HG03469 (cell line): ENCODE measurements at regions not wholly inside any gene's neighbourhood (a gene's known extent, or its start where the extent isn't known, plus 50 kb on each side); places are given as distances from the start of the nearest gene placed in this dataset.
"Not testable (repeated sequence)": the region's sequence is repeated elsewhere in the genome, so short reads cannot be mapped to it uniquely, and the experiment has no call there.

Experiments used
- ATAC-seq: cut with Tn5 transposase; IDR thresholded peaks from one replicate; pipeline ENCODE4 v1.9.1; 2021; ENCODE audit warnings: mild to moderate bottlenecking, moderate library complexity, moderate number of reproducible peaks; ENCODE audit not compliant: unreplicated experiment

- no peak for ATAC-seq
Measured at GRCh38 chr9:95684516-95684915, 167.7 kb upstream of the PTCH1 start.

DNA sequence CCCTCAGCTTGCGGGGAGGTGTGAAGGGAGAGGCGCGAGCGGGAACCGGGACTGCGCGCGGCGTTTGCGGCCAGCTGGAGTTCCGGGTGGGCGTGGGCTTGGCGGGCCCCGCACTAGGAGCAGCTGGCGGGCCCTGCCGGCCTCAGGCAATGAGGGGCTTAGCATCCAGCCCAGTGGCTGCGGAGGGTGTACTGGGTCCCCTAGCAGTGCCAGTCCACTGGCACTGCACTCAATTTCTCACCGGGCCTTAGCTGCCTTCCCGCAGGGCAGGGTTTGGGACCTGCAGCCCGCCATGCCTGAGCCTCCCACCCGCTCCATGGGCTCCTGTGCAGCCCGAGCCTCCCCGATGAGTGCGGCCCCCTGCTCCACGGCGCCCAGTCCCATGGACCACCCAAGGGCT, 163.5 kb upstream of the PTCH1 start:
- ATAC-seq = not testable (repeated sequence)

- no peak for ATAC-seq
Measured at GRCh38 chr9:95679874-95680273, 163.1 kb upstream of the PTCH1 start.

DNA sequence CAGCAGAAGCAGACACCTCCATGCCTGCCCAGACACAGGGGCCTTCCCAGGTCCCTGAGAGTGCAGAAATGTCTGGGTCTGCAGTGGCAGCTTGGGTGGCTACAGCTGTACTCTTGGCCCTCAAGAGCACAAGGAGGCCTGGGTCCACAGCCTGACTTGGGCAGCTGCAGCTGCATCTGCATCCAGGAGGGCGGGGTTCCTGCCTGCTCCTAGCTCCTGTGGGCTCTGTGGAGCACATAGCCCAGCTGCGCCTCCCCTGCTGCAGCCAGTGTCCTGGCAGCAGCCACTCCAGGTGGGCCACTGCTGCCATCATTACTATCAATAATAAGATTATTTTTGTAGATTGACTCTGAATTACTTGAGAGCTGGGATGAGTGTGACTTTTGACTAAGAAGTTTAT, 162.0 kb upstream of the PTCH1 start:
- ATAC-seq = no peak

DNA sequence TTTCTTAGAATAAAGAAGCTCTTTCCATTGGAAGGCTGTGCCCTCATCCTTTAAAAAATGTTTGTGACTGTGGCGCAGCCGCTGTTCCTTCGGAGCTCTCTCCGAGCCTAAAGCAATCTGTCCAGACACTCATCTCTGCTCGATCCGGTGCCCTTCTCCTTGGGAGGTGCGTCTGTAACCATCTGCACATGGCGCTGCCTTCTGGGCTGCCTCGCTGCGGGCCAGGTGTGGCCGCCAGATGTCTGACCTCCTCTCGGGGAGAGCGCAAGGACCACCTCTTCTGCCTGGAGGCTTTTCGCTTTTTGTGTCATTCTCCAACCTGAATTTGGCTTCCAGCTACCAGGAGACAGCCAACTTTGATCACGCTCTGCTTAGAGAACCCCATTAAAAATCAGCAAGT, 153.4 kb upstream of the PTCH1 start:
- ATAC-seq = no peak

DNA sequence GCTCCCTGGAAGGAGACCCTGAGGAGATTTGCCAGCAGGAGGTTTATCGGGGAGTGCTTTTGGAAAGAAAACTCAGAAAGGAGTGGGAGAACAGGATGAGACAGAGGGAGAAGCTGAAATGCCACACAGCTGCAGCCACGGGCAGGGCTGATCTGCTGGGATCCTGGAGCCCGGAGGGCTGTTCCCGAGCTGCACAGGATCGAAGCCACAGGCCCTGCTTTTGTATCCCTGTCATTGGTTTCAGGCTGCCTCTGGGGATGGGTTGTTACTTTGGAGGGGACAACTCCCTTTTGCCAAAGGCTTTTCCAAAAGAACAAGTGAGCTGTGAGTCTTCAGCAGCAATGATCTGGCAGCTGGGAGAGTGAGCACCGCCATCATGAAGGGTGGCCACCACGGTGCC, 152.5 kb upstream of the PTCH1 start:
- no peak for ATAC-seq

DNA sequence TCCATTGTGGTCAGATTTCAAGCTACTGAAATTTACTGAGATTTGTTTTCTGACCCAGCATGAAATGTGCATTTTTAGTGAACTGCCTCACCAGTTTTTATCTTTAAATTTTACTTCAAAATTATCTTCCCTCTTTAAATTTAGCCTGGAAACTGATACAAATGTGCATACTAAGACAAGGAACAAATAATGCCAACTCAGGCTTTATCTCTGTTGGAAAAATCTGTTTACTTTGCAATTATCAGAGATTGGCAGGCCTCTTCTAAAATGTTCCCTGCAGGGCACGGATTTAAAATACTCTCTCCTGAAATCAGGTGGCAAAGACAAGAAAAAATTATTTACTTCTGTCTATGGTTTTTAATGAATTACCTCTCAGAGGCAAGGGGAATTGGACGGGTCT, 151.0 kb upstream of the PTCH1 start:
- ATAC-seq = no peak

DNA sequence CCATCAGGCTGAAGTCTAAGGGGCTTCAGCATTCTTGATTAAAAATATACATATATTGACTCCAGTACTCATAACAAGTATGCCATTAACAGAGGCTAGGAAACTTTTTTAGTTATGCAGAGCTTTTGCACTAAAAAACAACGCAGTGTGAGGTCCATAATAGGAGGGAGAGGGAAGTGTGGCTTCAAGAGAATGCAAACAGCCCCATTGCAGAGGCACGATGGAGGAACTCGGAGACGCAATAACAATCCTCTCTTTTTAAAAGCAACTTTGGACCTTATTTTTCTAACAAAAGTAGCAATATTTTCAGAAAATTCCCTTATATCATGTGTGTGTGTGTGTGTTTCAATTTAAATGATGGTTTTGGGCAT, 150.0 kb upstream of the PTCH1 start:
- no peak for ATAC-seq

DNA sequence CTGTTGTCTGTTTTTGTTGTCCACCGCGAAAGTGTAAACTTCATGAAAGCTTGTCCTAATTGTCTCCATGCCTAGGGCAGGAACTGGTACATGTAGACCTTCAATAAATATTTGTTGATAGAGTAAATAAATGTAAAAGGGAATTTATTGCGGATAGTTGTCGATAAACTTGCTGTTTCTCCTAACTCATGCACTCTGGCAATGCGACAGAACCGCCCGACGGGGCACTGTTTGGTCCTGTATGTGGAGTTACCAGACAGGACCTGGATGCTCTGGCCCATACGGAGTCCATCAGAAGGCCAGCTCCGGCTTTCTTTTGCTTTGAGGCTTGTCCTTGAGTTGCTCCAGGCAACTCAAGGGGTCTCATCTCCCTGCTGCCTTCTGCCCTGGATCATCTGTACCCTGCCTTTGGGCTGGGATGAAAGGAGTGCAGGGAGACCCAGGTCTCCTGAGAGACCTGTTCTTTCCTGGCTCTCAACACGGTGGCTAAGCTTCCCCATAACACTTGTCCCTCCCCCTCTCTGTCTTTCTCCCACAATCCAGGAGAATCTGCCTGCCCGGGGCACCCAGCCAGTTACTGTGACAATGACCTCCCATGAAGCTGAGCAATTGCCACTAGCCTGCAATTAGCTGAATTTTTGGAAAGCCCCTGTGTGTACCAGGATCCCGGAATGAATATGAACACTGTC, 149.5 kb upstream of the PTCH1 start:
- no peak for ATAC-seq

DNA sequence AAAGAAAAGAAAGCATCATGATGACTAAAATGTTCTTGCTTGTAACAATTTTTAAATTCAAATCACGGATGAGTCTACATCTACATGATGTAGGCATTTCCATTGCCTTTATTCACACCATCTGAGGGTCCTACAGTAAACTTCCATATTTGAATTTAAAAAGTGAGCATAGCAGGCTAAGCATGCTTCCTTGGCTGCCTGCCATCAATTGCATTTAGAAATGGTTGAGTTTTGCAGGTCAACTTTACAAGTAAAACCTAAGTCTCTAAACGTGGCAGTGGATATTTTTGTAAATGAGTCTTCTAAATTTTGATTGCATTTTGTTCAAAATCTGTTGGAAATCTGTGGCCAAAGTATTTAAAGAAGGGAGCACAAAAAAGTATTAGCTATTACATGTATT, 136.5 kb upstream of the PTCH1 start:
- no peak for ATAC-seq

GRCh38 chr9:95650720-95651119, 133.9 kb upstream of the PTCH1 start:
- no peak for ATAC-seq

GRCh38 chr9:95649801-95650213, 133.0 kb upstream of the PTCH1 start:
- ATAC-seq = no peak

DNA sequence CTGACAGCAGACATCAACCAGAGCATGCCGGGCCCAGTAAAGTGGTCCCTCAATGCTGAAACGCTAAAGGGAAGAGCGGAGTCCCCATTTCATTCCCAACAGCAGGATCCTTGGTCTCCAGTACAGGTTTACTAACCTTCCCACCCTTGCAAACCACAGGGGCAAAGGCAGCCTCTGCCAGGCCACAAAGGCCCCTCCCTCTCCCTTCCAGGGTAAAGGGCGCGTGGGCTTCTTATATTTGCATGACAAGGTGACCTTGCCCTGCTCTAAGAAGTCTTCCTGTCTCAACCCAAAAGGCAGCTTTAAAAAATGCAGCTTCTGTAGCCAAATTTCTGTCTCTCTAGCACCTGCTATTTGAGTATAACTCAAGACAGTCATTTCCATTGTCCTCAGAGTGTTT, 131.5 kb upstream of the PTCH1 start:
- no peak for ATAC-seq

DNA sequence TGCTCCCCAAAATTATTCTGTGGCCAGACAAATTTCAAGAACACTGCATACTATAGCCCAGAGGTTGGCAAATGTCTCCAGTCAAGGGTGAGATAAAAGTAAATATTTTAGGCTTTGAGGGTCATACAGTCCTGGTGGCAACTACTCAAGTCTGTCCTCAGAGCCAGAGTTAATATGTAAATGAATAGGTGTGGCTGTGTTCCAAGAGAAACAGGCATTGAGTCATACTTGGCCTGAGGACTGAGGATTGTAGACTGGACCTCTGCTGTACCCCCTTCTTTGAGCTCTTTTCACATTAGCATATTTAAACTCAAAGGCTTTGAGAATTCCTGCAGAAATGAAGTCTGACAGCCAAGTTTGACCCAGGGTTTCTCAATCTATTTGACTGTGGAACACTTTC, 129.2 kb upstream of the PTCH1 start:
- ATAC-seq = no peak

DNA sequence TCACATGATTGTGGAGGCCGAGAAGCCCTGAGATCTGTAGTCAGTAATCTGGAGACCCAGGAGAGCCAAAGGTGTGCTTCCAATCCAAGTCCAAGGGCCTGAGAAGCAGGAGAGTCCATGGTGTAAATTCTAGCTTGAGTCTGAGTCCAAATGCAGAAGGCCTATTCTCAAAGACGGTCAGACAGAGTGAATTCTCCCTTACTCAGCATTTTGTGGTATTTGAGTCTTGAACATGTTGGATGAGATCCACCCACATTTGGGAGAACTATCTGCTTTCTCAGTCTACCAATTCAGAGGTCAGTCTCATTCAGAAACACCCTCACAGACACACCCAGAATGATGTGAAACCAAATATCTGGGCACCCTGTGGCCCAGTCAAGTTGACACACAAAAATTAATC, 128.8 kb upstream of the PTCH1 start:
- ATAC-seq = no peak

- no peak for ATAC-seq
Measured at GRCh38 chr9:95644377-95644776, 127.6 kb upstream of the PTCH1 start.

DNA sequence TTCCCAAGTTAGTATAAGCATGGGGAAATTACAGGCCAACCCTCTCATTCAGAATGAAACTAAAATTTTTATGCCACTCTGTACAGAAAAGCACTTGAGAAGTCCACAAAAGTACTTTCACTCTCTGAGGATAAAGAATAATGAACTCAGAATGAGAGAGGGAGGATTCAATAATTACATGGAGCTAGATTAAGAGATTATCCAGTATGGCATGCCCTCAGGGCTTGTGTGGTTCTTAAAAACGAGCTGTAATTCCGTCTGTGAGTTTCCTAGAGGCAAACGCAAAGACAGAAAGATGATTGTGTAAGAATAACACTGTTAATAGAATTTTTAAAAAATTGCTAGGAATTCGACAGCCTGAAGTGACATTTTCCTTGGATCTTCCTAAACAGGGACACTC, 126.8 kb upstream of the PTCH1 start:
- ATAC-seq = no peak

GRCh38 chr9:95642189-95642588, 125.4 kb upstream of the PTCH1 start:
- ATAC-seq = no peak

GRCh38 chr9:95641586-95641985, 124.8 kb upstream of the PTCH1 start:
- ATAC-seq = no peak

DNA sequence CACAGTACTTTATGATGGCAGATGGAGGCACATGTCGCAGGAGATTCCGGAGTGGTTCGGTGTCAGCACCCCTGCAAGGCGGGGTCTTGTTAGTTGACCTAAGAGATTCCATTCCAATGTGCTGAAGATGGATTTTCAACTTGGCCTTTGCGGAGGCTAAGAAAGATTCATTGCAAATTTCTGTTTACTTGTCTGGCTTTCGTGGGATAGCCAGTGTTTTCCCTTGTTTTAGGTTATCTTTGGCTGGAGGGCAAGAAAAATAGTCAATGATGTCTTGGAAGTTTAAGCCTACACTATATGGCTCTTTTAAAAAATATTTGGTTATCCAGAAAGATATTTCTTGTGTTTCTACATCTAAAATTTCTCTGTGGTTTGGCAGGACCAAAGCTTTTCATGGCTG, 123.6 kb upstream of the PTCH1 start:
- ATAC-seq = no peak

DNA sequence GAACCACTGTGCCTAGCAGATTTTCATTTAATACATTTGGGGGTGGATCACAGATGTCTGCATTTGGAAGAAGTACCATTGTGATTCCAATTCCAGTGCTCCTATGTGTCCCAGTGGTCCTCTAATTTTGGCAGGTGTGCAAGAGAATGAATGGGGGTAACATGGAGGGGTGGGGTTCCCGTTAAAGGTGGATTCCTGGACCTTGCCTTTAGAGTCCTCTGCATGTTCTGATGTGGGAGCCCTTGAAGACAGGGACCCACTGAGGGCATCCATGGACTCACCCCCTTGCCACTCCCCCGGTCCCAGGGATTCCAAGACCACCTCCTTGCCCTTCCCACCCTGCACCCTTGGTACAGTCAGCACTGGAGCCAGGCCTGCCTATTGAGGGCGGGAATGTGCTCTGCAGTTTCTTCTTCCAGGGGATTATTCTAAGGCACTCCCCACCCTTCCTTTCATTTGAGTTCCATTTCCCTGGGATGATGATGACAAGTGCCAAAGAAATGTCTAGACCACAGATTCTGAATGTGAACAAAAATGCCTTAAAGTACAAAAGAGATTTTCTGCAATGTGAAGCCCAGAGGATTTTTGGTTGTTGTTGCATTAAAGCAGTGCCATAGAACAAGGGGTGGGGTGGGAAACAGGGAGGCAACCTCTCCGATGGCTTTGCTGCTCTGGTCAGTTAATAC, 119.4 kb upstream of the PTCH1 start:
- ATAC-seq = no peak

GRCh38 chr9:95634536-95634935, 117.8 kb upstream of the PTCH1 start:
- no peak for ATAC-seq

GRCh38 chr9:95634114-95634513, 117.3 kb upstream of the PTCH1 start:
- ATAC-seq = no peak
